ENCODE measurements at regions not wholly inside any gene's neighbourhood (a gene's known extent, or its start where the extent isn't known, plus 50 kb on each side); places are given as distances from the start of the nearest gene placed in this dataset.

DNA sequence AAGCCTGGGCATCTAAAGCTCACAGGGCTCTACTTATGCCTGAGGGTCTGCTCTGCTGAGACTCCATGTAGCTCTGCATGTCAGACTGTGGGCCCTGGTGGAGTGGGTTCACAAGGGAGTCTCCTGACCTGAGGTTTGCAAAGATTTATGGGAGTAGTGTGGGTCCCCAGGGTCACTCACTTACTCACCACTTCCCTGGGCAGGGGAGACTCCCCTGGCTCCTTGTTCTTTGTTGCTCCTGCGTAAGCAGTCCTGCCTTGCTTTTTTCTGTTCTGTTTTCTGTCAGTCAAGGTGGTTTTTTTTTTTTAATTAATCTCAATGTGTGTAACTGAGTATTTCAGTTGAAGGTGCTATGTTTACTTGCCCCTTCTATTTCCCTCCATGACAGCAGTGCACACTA is 256.6 kb downstream of the TMEM38B start:
- no peak overlapping the region for H3K27ac ChIP-seq
- H3K27me3 ChIP-seq, result no peaks in the 10 kb centered on the region
- 60 to 76% methylated on average over 1 of the region's 1 CpG for WGBS, 2 donors (ENCODE audit: low coverage in 1 of 2)
- in situ Hi-C loops (cut with MboI; ENCODE audit: low pct_ligation_motif_present in 1 of 4, low pct_unique_long_range_greater_than_20kb in 1 of 4, low sequenced_read_pairs in 3 of 4), result no loop called here
- intact Hi-C loops (cut with DNase I; ENCODE audit: low total_unique reads), result no loop called here
- H3K4me3 ChIP-seq, result no peak overlapping the region
- no peak for DNase-seq
- H3K4me1 ChIP-seq, result no peaks in the 10 kb centered on the region
- no peak for TF ChIP-seq POLR2AphosphoS5 (IDR thresholded peaks at IDR 0.05)
- no peaks in the 10 kb centered on the region for H3K36me3 ChIP-seq
- H3K9me3 ChIP-seq, result no peaks in the 10 kb centered on the region

GRCh38 chr9:105954517-105954916 is 260.2 kb downstream of the TMEM38B start:
- H3K27ac ChIP-seq, result no peak overlapping the region
- H3K4me3 ChIP-seq, result no peak overlapping the region
- no peak for DNase-seq
- H3K9me3 ChIP-seq, result no peaks in the 10 kb centered on the region
- no peaks in the 10 kb centered on the region for H3K27me3 ChIP-seq
- TF ChIP-seq POLR2A (IDR thresholded peaks at IDR 0.05), result no peak
- TF ChIP-seq CTCF (IDR thresholded peaks at IDR 0.05), result no peak
- no peak for TF ChIP-seq POLR2AphosphoS5 (IDR thresholded peaks at IDR 0.05)
- no peak for TF ChIP-seq EP300 (IDR thresholded peaks at IDR 0.05; ENCODE audit: low read depth)
- in situ Hi-C loops (cut with MboI; ENCODE audit: low pct_ligation_motif_present in 1 of 4, low pct_unique_long_range_greater_than_20kb in 1 of 4, low sequenced_read_pairs in 3 of 4), result no loop called here
- 63% methylated on average over 1 of the region's 1 CpG; no CpG with 5 or more reads in 1 of the 2 donors for WGBS, 2 donors (ENCODE audit: low coverage in 1 of 2)
- intact Hi-C loops (cut with DNase I; ENCODE audit: low total_unique reads), result no loop called here
- H3K4me1 ChIP-seq, result no peaks in the 10 kb centered on the region
- H3K36me3 ChIP-seq, result no peaks in the 10 kb centered on the region

GRCh38 chr9:105957830-105958229 is 263.5 kb downstream of the TMEM38B start:
- DNase-seq, result no peak
- in situ Hi-C loops (cut with MboI; ENCODE audit: low pct_ligation_motif_present in 1 of 4, low pct_unique_long_range_greater_than_20kb in 1 of 4, low sequenced_read_pairs in 3 of 4), result no loop called here
- Histone ChIP-seq H3K9me3 (no peaks in the 10 kb centered on the region), H3K4me1 (no peaks in the 10 kb centered on the region), H3K36me3 (no peaks in the 10 kb centered on the region), H3K27ac (no peak overlapping the region), H3K4me3 (no peak overlapping the region), H3K27me3 (no peaks in the 10 kb centered on the region)
- 42 to 50% methylated on average over 1 of the region's 1 CpG for WGBS, 2 donors (ENCODE audit: low coverage in 1 of 2)
- TF ChIP-seq POLR2A (IDR thresholded peaks at IDR 0.05), result no peak
- no peak for TF ChIP-seq CTCF (IDR thresholded peaks at IDR 0.05)
- TF ChIP-seq POLR2AphosphoS5 (IDR thresholded peaks at IDR 0.05), result no peak
- TF ChIP-seq EP300 (IDR thresholded peaks at IDR 0.05; ENCODE audit: low read depth), result no peak
- intact Hi-C loops (cut with DNase I; ENCODE audit: low total_unique reads), result no loop called here

- no peak overlapping the region for H3K27ac ChIP-seq
- intact Hi-C loops (cut with DNase I; ENCODE audit: low total_unique reads), result no loop called here
- in situ Hi-C loops (cut with MboI; ENCODE audit: low pct_ligation_motif_present in 1 of 4, low pct_unique_long_range_greater_than_20kb in 1 of 4, low sequenced_read_pairs in 3 of 4), result no loop called here
Observed at GRCh38 chr9:105958587-105958986, 264.2 kb downstream of the TMEM38B start.

More at GRCh38 chr9:105958587-105958986, 264.2 kb downstream of the TMEM38B start:
- no peak for DNase-seq
- Histone ChIP-seq H3K4me1 (no peaks in the 10 kb centered on the region), H3K27me3 (no peaks in the 10 kb centered on the region), H3K36me3 (no peaks in the 10 kb centered on the region), H3K4me3 (no peak overlapping the region), H3K9me3 (no peaks in the 10 kb centered on the region)
- TF ChIP-seq POLR2AphosphoS5 (IDR thresholded peaks at IDR 0.05) (no peak), EP300 (IDR thresholded peaks at IDR 0.05; ENCODE audit: low read depth) (no peak), POLR2A (IDR thresholded peaks at IDR 0.05) (no peak), CTCF (IDR thresholded peaks at IDR 0.05) (no peak)
- 68 to 71% methylated on average over 3 of the region's 3 CpGs for WGBS, 2 donors (ENCODE audit: low coverage in 1 of 2)
